ENCODE measurements at regions not wholly inside any gene's neighbourhood (a gene's known extent, or its start where the extent isn't known, plus 50 kb on each side); places are given as distances from the start of the nearest gene placed in this dataset.

DNA sequence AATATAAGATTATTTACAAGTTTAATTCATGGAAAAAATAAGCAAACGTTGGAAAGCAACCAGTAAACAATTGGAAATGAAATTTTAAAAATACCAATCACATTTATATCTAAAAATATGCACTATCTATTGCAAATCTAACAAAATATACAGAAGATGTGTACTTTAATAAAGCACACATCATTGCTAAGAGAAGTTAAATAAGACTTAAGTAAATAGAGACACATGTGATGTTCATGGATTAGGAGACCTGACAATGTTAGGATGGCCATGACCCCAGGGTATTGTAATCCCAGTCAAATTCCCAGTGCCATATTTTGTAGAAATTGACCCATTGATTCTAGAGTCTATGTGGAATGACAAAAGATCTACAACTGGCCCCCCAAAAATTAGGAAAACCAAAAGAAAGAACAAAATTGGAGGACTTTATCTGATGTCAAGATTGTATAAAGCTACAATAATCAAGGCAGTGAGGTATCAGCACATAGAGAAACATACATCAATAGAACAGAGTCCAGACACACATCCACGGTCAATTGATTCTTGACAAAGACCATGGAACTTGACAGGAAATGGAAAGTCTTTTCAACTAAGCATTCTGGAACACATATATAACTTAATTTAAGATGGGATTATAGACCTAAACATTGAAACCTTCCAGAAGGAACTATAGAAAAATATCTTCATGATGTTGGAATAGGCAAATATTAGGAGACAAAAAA, 90.8 kb upstream of the USP29 start:
- no peak overlapping the region for H2AFZ ChIP-seq (ENCODE audit: low read depth, low read length, poor library complexity, severe bottlenecking)
- no peak overlapping the region for H3K27ac ChIP-seq (ENCODE audit: low read depth, low read length)
- TF ChIP-seq, protein P1, sequence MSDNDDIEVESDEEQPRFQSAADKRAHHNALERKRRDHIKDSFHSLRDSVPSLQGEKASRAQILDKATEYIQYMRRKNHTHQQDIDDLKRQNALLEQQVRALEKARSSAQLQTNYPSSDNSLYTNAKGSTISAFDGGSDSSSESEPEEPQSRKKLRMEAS (IDR thresholded peaks at IDR 0.05) = no peak
- TF ChIP-seq YY1 (IDR thresholded peaks at IDR 0.05; ENCODE audit: extremely low read depth, insufficient replicate concordance, low read depth, low read length) = no peak
- no peak for TF ChIP-seq TCF7L2 (IDR thresholded peaks at IDR 0.05; ENCODE audit: borderline replicate concordance, extremely low read depth, insufficient read depth, insufficient read length)
- no peak for TF ChIP-seq RAD21 (IDR thresholded peaks at IDR 0.05; ENCODE audit: low read depth)
- no peak for TF ChIP-seq EZH2 (IDR thresholded peaks at IDR 0.05)
- no peak for TF ChIP-seq SRF (IDR thresholded peaks at IDR 0.05; ENCODE audit: low read depth)
- peaks cover 3 to 17% of the 10 kb centered on the region in 2 experiments; a peak in 2 of 4 replicates for H3K9me3 ChIP-seq (ENCODE audit: control insufficient read depth in 1 of 2, insufficient read depth in 1 of 2, low read depth in 1 of 2, low read length in 2 of 2)
- ATAC-seq (no peak), DNase-seq (ENCODE audit: low read depth, low spot score) (no peak)
- POLR2A ChIA-PET = no interaction called here
- no peaks in the 10 kb centered on the region for H3K36me3 ChIP-seq (ENCODE audit: control insufficient read depth in 1 of 2, insufficient read depth in 2 of 2, low read length in 2 of 2)
- no peak overlapping the region for H3K4me2 ChIP-seq (ENCODE audit: low read length)
- H3K79me2 ChIP-seq (ENCODE audit: insufficient read depth, low read length) = no peaks in the 10 kb centered on the region
- no TSS peak for BruUV-seq (replicated peaks)
- no peak overlapping the region for H3K9ac ChIP-seq (ENCODE audit: low read length)
- RAD21 ChIA-PET (ENCODE audit: low non-redundant PET in 1 of 2, low total read pairs in 2 of 2, uncharacterized antibody in 2 of 2, unreplicated experiment in 2 of 2) = no interaction called here
- no peaks in the 10 kb centered on the region for H4K20me1 ChIP-seq (ENCODE audit: insufficient read depth)
- no peak overlapping the region for H3K4me3 ChIP-seq (replicated peaks in 1 of 2; ENCODE audit: low read depth in 1 of 2, low read length in 2 of 2)
- CTCF ChIA-PET = no interaction called here
- H3K27me3 ChIP-seq (ENCODE audit: insufficient read depth, low read length) = no peaks in the 10 kb centered on the region
- intact Hi-C loops (cut with micrococcal nuclease) = no loop called here
- H3K4me1 ChIP-seq (ENCODE audit: control insufficient read depth in 1 of 2, insufficient read depth in 2 of 2, low read length in 2 of 2) = no peaks in the 10 kb centered on the region
- no peaks in the 10 kb centered on the region for H3K9me2 ChIP-seq (ENCODE audit: insufficient read depth)

DNA sequence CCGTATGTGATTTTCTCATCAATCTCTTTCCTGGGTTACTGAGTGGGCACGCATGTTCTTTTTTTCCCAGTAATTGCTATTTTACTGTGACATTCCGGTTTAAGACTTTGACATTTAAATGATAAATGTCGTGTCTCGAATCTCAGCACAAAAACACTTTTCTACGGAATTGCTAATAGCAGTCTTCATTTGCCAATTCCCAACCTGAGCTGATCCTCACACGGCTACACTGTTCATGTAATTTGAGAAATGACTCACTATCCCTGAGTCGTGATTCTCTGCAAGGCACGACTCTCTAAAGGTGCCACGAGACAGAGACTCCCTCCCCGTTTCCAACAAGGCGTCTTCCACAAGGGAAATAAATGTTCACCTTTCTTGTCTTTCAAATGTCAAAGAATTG, 88.7 kb upstream of the USP29 start:
- no peak for TF ChIP-seq CEBPB (IDR thresholded peaks at IDR 0.05; ENCODE audit: low read depth)
- TF ChIP-seq YY1 (IDR thresholded peaks at IDR 0.05; ENCODE audit: extremely low read depth, insufficient replicate concordance, low read depth, low read length) = no peak
- TF ChIP-seq, protein P2, sequence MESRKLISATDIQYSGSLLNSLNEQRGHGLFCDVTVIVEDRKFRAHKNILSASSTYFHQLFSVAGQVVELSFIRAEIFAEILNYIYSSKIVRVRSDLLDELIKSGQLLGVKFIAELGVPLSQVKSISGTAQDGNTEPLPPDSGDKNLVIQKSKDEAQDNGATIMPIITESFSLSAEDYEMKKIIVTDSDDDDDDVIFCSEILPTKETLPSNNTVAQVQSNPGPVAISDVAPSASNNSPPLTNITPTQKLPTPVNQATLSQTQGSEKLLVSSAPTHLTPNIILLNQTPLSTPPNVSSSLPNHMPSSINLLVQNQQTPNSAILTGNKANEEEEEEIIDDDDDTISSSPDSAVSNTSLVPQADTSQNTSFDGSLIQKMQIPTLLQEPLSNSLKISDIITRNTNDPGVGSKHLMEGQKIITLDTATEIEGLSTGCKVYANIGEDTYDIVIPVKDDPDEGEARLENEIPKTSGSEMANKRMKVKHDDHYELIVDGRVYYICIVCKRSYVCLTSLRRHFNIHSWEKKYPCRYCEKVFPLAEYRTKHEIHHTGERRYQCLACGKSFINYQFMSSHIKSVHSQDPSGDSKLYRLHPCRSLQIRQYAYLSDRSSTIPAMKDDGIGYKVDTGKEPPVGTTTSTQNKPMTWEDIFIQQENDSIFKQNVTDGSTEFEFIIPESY (IDR thresholded peaks at IDR 0.05; ENCODE audit: extremely low read depth, insufficient replicate concordance, low read length) = no peak
- no peak for TF ChIP-seq SIN3A (IDR thresholded peaks at IDR 0.05; ENCODE audit: low read depth)
- TF ChIP-seq, protein P1 (IDR thresholded peaks at IDR 0.05) = no peak
- no peak for TF ChIP-seq POLR2AphosphoS5 (IDR thresholded peaks at IDR 0.05; ENCODE audit: low read depth, low read length)
- TF ChIP-seq ZNF274 (IDR thresholded peaks at IDR 0.05; ENCODE audit: low read depth, low read length) = no peak
- no peak for TF ChIP-seq ELF1 (IDR thresholded peaks at IDR 0.05; ENCODE audit: borderline replicate concordance, low read depth)
- TF ChIP-seq ZFX (IDR thresholded peaks at IDR 0.05) = no peak
- no peak for TF ChIP-seq SP1 (IDR thresholded peaks at IDR 0.05; ENCODE audit: low read depth)
- TF ChIP-seq JUND (IDR thresholded peaks at IDR 0.05) = no peak
- no peak for TF ChIP-seq EGR1 (IDR thresholded peaks at IDR 0.05; ENCODE audit: low read depth)
- TF ChIP-seq TCF7L2 (IDR thresholded peaks at IDR 0.05; ENCODE audit: borderline replicate concordance, extremely low read depth, insufficient read depth, insufficient read length) = no peak
- Histone ChIP-seq H3K4me1 (ENCODE audit: control insufficient read depth in 1 of 2, insufficient read depth in 2 of 2, low read length in 2 of 2) (no peaks in the 10 kb centered on the region), H3K9ac (ENCODE audit: low read length) (no peak overlapping the region), H3K27ac (ENCODE audit: low read depth, low read length) (no peak overlapping the region), H2AFZ (ENCODE audit: low read depth, low read length, poor library complexity, severe bottlenecking) (no peak overlapping the region), H3K79me2 (ENCODE audit: insufficient read depth, low read length) (no peaks in the 10 kb centered on the region), H3K9me3 (ENCODE audit: control insufficient read depth in 1 of 2, insufficient read depth in 1 of 2, low read depth in 1 of 2, low read length in 2 of 2) (peaks cover 3 to 16% of the 10 kb centered on the region in 2 experiments; a peak in 2 of 4 replicates), H3K4me2 (ENCODE audit: low read length) (no peak overlapping the region), H4K20me1 (ENCODE audit: insufficient read depth) (no peaks in the 10 kb centered on the region), H3K27me3 (ENCODE audit: insufficient read depth, low read length) (no peaks in the 10 kb centered on the region), H3K36me3 (ENCODE audit: control insufficient read depth in 1 of 2, insufficient read depth in 2 of 2, low read length in 2 of 2) (no peaks in the 10 kb centered on the region), H3K9me2 (ENCODE audit: insufficient read depth) (no peaks in the 10 kb centered on the region), H3K4me3 (replicated peaks in 1 of 2; ENCODE audit: low read depth in 1 of 2, low read length in 2 of 2) (no peak overlapping the region)
- BruUV-seq (replicated peaks) = no TSS peak
- POLR2A ChIA-PET = no interaction called here
- RAD21 ChIA-PET (ENCODE audit: low non-redundant PET in 1 of 2, low total read pairs in 2 of 2, uncharacterized antibody in 2 of 2, unreplicated experiment in 2 of 2) = no interaction called here
- CTCF ChIA-PET = no interaction called here
- intact Hi-C loops (cut with micrococcal nuclease) = no loop called here
- no peak for DNase-seq (ENCODE audit: low read depth, low spot score)
- no peak for ATAC-seq
